HepG2 (cell line): ENCODE measurements at regions not wholly inside any gene's neighbourhood (a gene's known extent, or its start where the extent isn't known, plus 50 kb on each side); places are given as distances from the start of the nearest gene placed in this dataset.

Experiments used
- ATF2 ChIP-seq: sonication (generic); formaldehyde crosslinking; IDR thresholded peaks from 2 replicates; pipeline ENCODE4 v1.4.0; 2020; ENCODE audit warnings: missing genetic modification reagents
- CC2D1A ChIP-seq: sonication (generic); formaldehyde crosslinking; IDR thresholded peaks from 2 replicates; pipeline ENCODE4 v1.8.1; 2023; ENCODE audit warnings: mild to moderate bottlenecking, missing genetic modification reagents
- KAT7 ChIP-seq: IDR thresholded peaks from 2 replicates; pipeline ENCODE4 v1.6.1; 2018; ENCODE audit warnings: borderline replicate concordance, missing compliant biosample characterization
- MAFK ChIP-seq, 2 experiments: IDR thresholded peaks in 1 of 2; conservative IDR thresholded peaks in 1 of 2; 2 replicates each; pipeline ENCODE4 v1.6.1; 2011; ENCODE audit warnings: improper control_type of control experiment in 2 of 2, low read length in 2 of 2
- RXRA ChIP-seq: sonication (generic); formaldehyde crosslinking; IDR thresholded peaks from 2 replicates; pipeline ENCODE4 v1.5.1; 2020; ENCODE audit warnings: missing genetic modification reagents
- SMYD3 ChIP-seq: sonication (generic); formaldehyde crosslinking; IDR thresholded peaks from 2 replicates; pipeline ENCODE4 v1.8.1; 2023; ENCODE audit warnings: mild to moderate bottlenecking, missing genetic modification reagents
- ZNF740 ChIP-seq: sonication (generic); formaldehyde crosslinking; IDR thresholded peaks from 2 replicates; pipeline ENCODE4 v1.4.0; 2020; ENCODE audit warnings: missing genetic modification reagents
- ZNF883 ChIP-seq: sonication (generic); formaldehyde crosslinking; IDR thresholded peaks from 2 replicates; pipeline ENCODE4 v1.5.1; 2020; ENCODE audit warnings: mild to moderate bottlenecking, missing genetic modification reagents; ENCODE audit errors: not compliant biosample characterization

- TF ChIP-seq ATF2 (CRISPR knock-in tag) (no peak), SMYD3 (CRISPR knock-in tag) (no peak), ZNF740 (CRISPR knock-in tag) (no peak), KAT7 (CRISPR knock-in tag) (no peak), MAFK (conservative IDR thresholded peaks at IDR 0.05 in 1 of 2, IDR thresholded peaks at IDR 0.05 in 1 of 2; ENCODE audit: low read length in 2 of 2) (no peak), ZNF883 (no peak), RXRA (CRISPR knock-in tag) (no peak), CC2D1A (CRISPR knock-in tag) (no peak)
These were observed 243.9 kb downstream of the TRIML1 start for GRCh38 chr4:188383180-188383579.
